ENCODE measurements at regions not wholly inside any gene's neighbourhood (a gene's known extent, or its start where the extent isn't known, plus 50 kb on each side); places are given as distances from the start of the nearest gene placed in this dataset.

- TF ChIP-seq ZBTB33 (IDR thresholded peaks at IDR 0.05) (no peak), BCL11A (IDR thresholded peaks at IDR 0.05; ENCODE audit: low read depth, low read length) (no peak), GATAD2B (conservative IDR thresholded peaks at IDR 0.05; ENCODE audit: low read depth) (no peak), RFX5 (IDR thresholded peaks at IDR 0.05; ENCODE audit: low read depth, low read length) (no peak), JUNB (IDR thresholded peaks at IDR 0.05) (no peak), EP300 (IDR thresholded peaks at IDR 0.05; ENCODE audit: borderline replicate concordance in 1 of 2, control insufficient read depth in 1 of 2, low read depth in 2 of 2, low read length in 2 of 2) (no peak)
Observed at GRCh38 chr16:82523815-82524214, 103.0 kb upstream of the CDH13 start.

All from GM12878 (cell line).